ENCODE measurements at regions not wholly inside any gene's neighbourhood (a gene's known extent, or its start where the extent isn't known, plus 50 kb on each side); places are given as distances from the start of the nearest gene placed in this dataset.
"Not testable (repeated sequence)": the region's sequence is repeated elsewhere in the genome, so short reads cannot be mapped to it uniquely, and the experiment has no call there.

- CTCF ChIA-PET = no interaction called here
- ATAC-seq = no peak
These were observed 127.8 kb downstream of the MRPL57 start for GRCh38 chr13:21304256-21304655.

GRCh38 chr13:21306300-21307073 is 130.0 kb downstream of the MRPL57 start:
- H3K4me1 Mint-ChIP-seq = peaks cover 20% of the 10 kb centered on the region
- not testable (repeated sequence) for H3K9me3 Mint-ChIP-seq; H3K4me3 Mint-ChIP-seq; H3K27me3 Mint-ChIP-seq (ENCODE audit: low read depth); ATAC-seq; DNase-seq (ENCODE audit: low spot score); H3K36me3 Mint-ChIP-seq
- H3K27ac Mint-ChIP-seq = peak overlapping the region; percentile 61
- CTCF ChIA-PET = interaction anchor here (1.2 kb wide), 1 partner anchor 9 kb away, joined by 3 read pairs; no protein-coding TSS in a partner anchor
- POLR2A ChIA-PET = interaction anchor here (0.7 kb wide), 1 partner anchor 8 kb away, joined by 3 read pairs; no protein-coding TSS in a partner anchor

More at GRCh38 chr13:21304256-21304655, 127.8 kb downstream of the MRPL57 start:
- Mint-ChIP-seq H3K27me3 (ENCODE audit: low read depth) (no peaks in the 10 kb centered on the region; the same call in 1 of the 2 replicates), H3K4me1 (peaks cover 27% of the 10 kb centered on the region), H3K4me3 (no peak overlapping the region), H3K27ac (peak overlapping the region; percentile 15; the same call in 1 of the 2 replicates), H3K36me3 (0 out of 2 replicates have a peak, but pooled peaks cover 5% of the 10 kb centered on the region), H3K9me3 (no peaks in the 10 kb centered on the region)
- POLR2A ChIA-PET = no interaction called here
- no peak for TF ChIP-seq ATF1 (CRISPR knock-in tag; IDR thresholded peaks at IDR 0.05)
- no peak for TF ChIP-seq IRF2 (CRISPR knock-in tag; IDR thresholded peaks at IDR 0.05; ENCODE audit: borderline replicate concordance, low read depth)
- TF ChIP-seq KAT7 (CRISPR knock-in tag; IDR thresholded peaks at IDR 0.05; ENCODE audit: borderline replicate concordance) = no peak
- TF ChIP-seq NFE2L1 (CRISPR knock-in tag; IDR thresholded peaks at IDR 0.05) = no peak
- no peak for TF ChIP-seq NFATC4 (CRISPR knock-in tag; IDR thresholded peaks at IDR 0.05)
- TF ChIP-seq GABPB1 (CRISPR knock-in tag; IDR thresholded peaks at IDR 0.05) = no peak
- TF ChIP-seq, protein P1, sequence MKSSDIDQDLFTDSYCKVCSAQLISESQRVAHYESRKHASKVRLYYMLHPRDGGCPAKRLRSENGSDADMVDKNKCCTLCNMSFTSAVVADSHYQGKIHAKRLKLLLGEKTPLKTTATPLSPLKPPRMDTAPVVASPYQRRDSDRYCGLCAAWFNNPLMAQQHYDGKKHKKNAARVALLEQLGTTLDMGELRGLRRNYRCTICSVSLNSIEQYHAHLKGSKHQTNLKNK (CRISPR knock-in tag; IDR thresholded peaks at IDR 0.05) = no peak
- TF ChIP-seq GTF2I (CRISPR knock-in tag; conservative IDR thresholded peaks at IDR 0.05) = no peak
- no peak for TF ChIP-seq SMAD3 (CRISPR knock-in tag; IDR thresholded peaks at IDR 0.05; ENCODE audit: borderline replicate concordance)
- TF ChIP-seq, protein P2, sequence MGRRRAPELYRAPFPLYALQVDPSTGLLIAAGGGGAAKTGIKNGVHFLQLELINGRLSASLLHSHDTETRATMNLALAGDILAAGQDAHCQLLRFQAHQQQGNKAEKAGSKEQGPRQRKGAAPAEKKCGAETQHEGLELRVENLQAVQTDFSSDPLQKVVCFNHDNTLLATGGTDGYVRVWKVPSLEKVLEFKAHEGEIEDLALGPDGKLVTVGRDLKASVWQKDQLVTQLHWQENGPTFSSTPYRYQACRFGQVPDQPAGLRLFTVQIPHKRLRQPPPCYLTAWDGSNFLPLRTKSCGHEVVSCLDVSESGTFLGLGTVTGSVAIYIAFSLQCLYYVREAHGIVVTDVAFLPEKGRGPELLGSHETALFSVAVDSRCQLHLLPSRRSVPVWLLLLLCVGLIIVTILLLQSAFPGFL (CRISPR knock-in tag; IDR thresholded peaks at IDR 0.05; ENCODE audit: borderline replicate concordance) = no peak
- no peak for TF ChIP-seq E2F4 (CRISPR knock-in tag; IDR thresholded peaks at IDR 0.05; ENCODE audit: borderline replicate concordance, low read depth)
- TF ChIP-seq HMGXB4 (CRISPR knock-in tag; IDR thresholded peaks at IDR 0.05) = no peak
- DNase-seq (ENCODE audit: low spot score) = no peak

DNA sequence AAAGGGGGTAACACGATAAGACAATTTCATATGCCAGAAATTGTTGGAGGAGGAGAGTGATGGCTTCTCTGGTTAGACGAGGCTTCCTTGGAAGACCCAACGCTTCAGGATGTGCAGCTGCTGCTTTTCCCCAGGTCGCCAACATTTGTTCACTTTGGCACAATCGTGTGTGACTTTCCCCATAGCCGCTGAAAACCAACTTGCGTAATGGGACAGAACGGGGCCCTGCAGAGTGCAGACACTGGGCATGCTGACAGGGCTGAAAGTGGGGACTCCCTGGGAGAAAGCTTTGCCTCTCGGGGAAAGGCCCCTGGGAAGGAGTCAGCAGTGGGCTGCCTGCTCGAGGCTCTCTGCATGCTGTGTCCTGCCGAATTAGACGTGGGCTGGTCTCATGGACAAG is 130.7 kb downstream of the MRPL57 start:
- not testable (repeated sequence) for H3K36me3 Mint-ChIP-seq, H3K4me3 Mint-ChIP-seq
- CTCF ChIA-PET = interaction anchor here (1.2 kb wide), 1 partner anchor 10 kb away, joined by 3 read pairs; no protein-coding TSS in a partner anchor

GRCh38 chr13:21308906-21309305 is 132.4 kb downstream of the MRPL57 start:
- ATAC-seq (peak; percentile 39; the same call in 1 of the 2 replicates), DNase-seq (ENCODE audit: low spot score) (no peak)
- Mint-ChIP-seq H3K4me3 (no peak overlapping the region), H3K9me3 (no peaks in the 10 kb centered on the region), H3K4me1 (peaks cover 20% of the 10 kb centered on the region), H3K27ac (peak overlapping the region; percentile 17; the same call in 1 of the 2 replicates), H3K27me3 (ENCODE audit: low read depth) (no peaks in the 10 kb centered on the region; the same call in 1 of the 2 replicates), H3K36me3 (no peaks in the 10 kb centered on the region)
- TF ChIP-seq, protein P3, sequence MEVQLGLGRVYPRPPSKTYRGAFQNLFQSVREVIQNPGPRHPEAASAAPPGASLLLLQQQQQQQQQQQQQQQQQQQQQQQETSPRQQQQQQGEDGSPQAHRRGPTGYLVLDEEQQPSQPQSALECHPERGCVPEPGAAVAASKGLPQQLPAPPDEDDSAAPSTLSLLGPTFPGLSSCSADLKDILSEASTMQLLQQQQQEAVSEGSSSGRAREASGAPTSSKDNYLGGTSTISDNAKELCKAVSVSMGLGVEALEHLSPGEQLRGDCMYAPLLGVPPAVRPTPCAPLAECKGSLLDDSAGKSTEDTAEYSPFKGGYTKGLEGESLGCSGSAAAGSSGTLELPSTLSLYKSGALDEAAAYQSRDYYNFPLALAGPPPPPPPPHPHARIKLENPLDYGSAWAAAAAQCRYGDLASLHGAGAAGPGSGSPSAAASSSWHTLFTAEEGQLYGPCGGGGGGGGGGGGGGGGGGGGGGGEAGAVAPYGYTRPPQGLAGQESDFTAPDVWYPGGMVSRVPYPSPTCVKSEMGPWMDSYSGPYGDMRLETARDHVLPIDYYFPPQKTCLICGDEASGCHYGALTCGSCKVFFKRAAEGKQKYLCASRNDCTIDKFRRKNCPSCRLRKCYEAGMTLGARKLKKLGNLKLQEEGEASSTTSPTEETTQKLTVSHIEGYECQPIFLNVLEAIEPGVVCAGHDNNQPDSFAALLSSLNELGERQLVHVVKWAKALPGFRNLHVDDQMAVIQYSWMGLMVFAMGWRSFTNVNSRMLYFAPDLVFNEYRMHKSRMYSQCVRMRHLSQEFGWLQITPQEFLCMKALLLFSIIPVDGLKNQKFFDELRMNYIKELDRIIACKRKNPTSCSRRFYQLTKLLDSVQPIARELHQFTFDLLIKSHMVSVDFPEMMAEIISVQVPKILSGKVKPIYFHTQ (CRISPR knock-in tag; IDR thresholded peaks at IDR 0.05) = no peak
- TF ChIP-seq NFYB (CRISPR knock-in tag; conservative IDR thresholded peaks at IDR 0.05; ENCODE audit: low read depth) (no peak), FOXJ3 (CRISPR knock-in tag; IDR thresholded peaks at IDR 0.05; ENCODE audit: borderline replicate concordance) (no peak), ZNF138 (CRISPR knock-in tag; conservative IDR thresholded peaks at IDR 0.05) (no peak)
- ChIA-PET CTCF (interaction anchor here (1.0 kb wide), 1 partner anchor 11 kb away, joined by 3 read pairs; no protein-coding TSS in a partner anchor), POLR2A (no interaction called here)

More for the DNA sequence above, 130.7 kb downstream of the MRPL57 start:
- DNase-seq (ENCODE audit: low spot score); H3K9me3 Mint-ChIP-seq; H3K27me3 Mint-ChIP-seq (ENCODE audit: low read depth); ATAC-seq; H3K27ac Mint-ChIP-seq: not testable (repeated sequence)
- peaks cover 20% of the 10 kb centered on the region for H3K4me1 Mint-ChIP-seq
- POLR2A ChIA-PET = interaction anchor here (0.7 kb wide), 1 partner anchor 9 kb away, joined by 3 read pairs; no protein-coding TSS in a partner anchor

Data from WTC11 (cell line).